Medulla oblongata (tissue), 1 donor: ENCODE measurements at regions not wholly inside any gene's neighbourhood (a gene's known extent, or its start where the extent isn't known, plus 50 kb on each side); places are given as distances from the start of the nearest gene placed in this dataset.
A peak's percentile ranks its signal among the peaks of the same experiment; 100 is the strongest.
"Not testable (repeated sequence)": the region's sequence is repeated elsewhere in the genome, so short reads cannot be mapped to it uniquely, and the experiment has no call there.

Experiments used
- DNase-seq: peaks from one replicate; pipeline ENCODE4 v3.0.0-alpha.2; 2015; ENCODE audit errors: extremely low spot score

GRCh38 chr6:11384531-11385309, 152.3 kb upstream of the NEDD9 start:
- DNase-seq: no peak

GRCh38 chr6:11381801-11382513, 149.5 kb upstream of the NEDD9 start:
- DNase-seq: peak; percentile 52

GRCh38 chr6:11380969-11381744, 148.7 kb upstream of the NEDD9 start:
- no peak for DNase-seq

- DNase-seq: no peak
Measured at GRCh38 chr6:11380549-11380948, 148.1 kb upstream of the NEDD9 start.

- no peak for DNase-seq
Measured at GRCh38 chr6:11379805-11380204, 147.3 kb upstream of the NEDD9 start.

GRCh38 chr6:11378639-11379038, 146.2 kb upstream of the NEDD9 start:
- no peak for DNase-seq

GRCh38 chr6:11374036-11375010, 141.9 kb upstream of the NEDD9 start:
- peak; percentile 73 for DNase-seq

GRCh38 chr6:11373208-11373607, 140.7 kb upstream of the NEDD9 start:
- DNase-seq: no peak

- not testable (repeated sequence) for DNase-seq
Measured at GRCh38 chr6:11372186-11372790, 139.8 kb upstream of the NEDD9 start.

GRCh38 chr6:11370191-11371018, 137.9 kb upstream of the NEDD9 start:
- peak; percentile 38 for DNase-seq

- DNase-seq: no peak
Measured at GRCh38 chr6:11368760-11369159, 136.3 kb upstream of the NEDD9 start.

- DNase-seq: no peak
Measured at GRCh38 chr6:11368264-11368663, 135.8 kb upstream of the NEDD9 start.

- no peak for DNase-seq
Measured at GRCh38 chr6:11367638-11368199, 135.3 kb upstream of the NEDD9 start.

- DNase-seq: no peak
Measured at GRCh38 chr6:11366934-11367637, 134.6 kb upstream of the NEDD9 start.

GRCh38 chr6:11366183-11366933, 133.9 kb upstream of the NEDD9 start:
- DNase-seq: no peak

- no peak for DNase-seq
Measured at GRCh38 chr6:11364971-11365397, 132.5 kb upstream of the NEDD9 start.

- DNase-seq: no peak
Measured at GRCh38 chr6:11363881-11364576, 131.6 kb upstream of the NEDD9 start.

GRCh38 chr6:11362564-11362963, 130.1 kb upstream of the NEDD9 start:
- no peak for DNase-seq
